G401 (cell line): ENCODE measurements at regions not wholly inside any gene's neighbourhood (a gene's known extent, or its start where the extent isn't known, plus 50 kb on each side); places are given as distances from the start of the nearest gene placed in this dataset.

Experiments used
- DNase-seq: peaks from one replicate; pipeline ENCODE4 v3.0.0-alpha.2; 2015; ENCODE audit warnings: low spot score
- in situ Hi-C: cut with HindIII; loops from 2 replicates; pipeline ENCODE4 v1.10.0; 2016; ENCODE audit warnings: low sequenced_read_pairs, mixed read lengths

DNA sequence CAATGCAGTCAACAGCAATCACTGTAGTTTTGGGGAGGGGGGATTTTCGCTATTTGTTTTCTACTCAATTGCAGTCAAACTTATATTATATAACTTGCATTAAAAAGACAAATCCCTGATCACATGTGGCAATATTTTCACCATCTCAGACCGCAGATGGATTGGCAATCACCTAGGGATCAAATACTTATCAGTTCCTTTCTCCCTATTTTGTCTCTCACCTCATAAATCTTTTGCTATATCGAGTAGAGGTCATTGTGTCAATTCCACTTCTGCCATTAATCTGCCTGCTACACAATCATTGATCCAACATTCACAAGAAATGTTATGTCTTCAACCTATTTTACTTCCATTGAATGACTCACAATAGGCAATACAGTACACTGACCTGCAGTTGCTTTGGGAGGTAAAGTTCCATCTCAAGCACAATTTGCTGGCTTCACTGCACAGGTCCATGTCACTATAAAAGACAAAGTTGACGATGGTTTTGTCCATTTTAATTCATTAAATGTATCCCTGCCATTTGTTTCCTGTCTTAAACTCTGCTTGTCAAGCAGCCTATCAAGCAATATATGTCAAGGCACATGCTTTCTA lies 415.8 kb upstream of the PCDH9 start:
- in situ Hi-C loops: no loop called here
- no peak for DNase-seq

GRCh38 chr13:67643516-67644055 lies 413.4 kb upstream of the PCDH9 start:
- no peak for DNase-seq
- in situ Hi-C loops: no loop called here

- in situ Hi-C loops: no loop called here
- DNase-seq: no peak
Measured at GRCh38 chr13:67642657-67643056, 412.5 kb upstream of the PCDH9 start.

- in situ Hi-C loops: no loop called here
- no peak for DNase-seq
Measured at GRCh38 chr13:67635754-67636153, 405.6 kb upstream of the PCDH9 start.

DNA sequence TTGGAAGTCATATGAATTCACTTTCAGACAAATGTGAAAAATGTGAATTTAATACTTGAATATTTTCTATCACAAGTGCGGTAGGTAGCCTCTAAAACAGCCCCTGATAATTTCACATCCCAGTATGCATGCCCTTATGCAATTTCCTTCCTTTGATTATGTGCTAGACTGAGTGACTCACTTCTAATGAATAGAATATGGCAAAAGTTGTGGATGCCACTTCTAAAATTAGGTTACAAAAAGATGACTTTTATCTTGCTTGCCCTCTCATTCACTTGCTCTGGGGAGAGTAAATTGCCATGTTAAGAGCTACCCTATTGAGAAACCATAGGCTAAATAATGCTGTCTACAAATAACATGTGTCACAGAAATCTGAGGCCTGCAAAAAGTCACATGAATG lies 402.5 kb upstream of the PCDH9 start:
- in situ Hi-C loops: no loop called here
- no peak for DNase-seq

DNA sequence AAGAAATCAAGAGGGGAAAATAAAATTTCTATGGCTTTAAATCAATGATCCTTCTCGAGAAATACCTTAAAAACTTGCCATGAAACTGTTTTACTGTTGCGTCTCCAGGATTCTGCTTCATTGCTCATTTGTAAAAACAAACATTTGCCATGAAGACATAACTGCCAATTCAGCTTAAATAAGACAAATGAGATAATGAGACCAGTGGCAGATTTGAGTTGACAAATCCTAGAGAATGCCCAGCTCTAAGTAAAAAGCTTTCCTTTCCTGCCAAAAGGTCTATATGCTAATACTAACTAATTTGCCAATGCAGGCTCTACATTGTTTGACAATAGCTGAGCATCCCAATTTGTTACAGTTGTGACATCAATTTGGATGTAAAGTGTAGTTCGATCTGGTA lies 400.5 kb upstream of the PCDH9 start:
- in situ Hi-C loops: no loop called here

GRCh38 chr13:67623630-67624029 lies 393.5 kb upstream of the PCDH9 start:
- in situ Hi-C loops: no loop called here
- DNase-seq: no peak

More for the DNA sequence above, 400.5 kb upstream of the PCDH9 start:
- no peak for DNase-seq

- no peak for DNase-seq
- in situ Hi-C loops: no loop called here
Measured at GRCh38 chr13:67620665-67621064, 390.5 kb upstream of the PCDH9 start.

- no peak for DNase-seq
- in situ Hi-C loops: no loop called here
Measured at GRCh38 chr13:67619995-67620380, 389.9 kb upstream of the PCDH9 start.

GRCh38 chr13:67619351-67619994 lies 389.3 kb upstream of the PCDH9 start:
- DNase-seq: no peak
- in situ Hi-C loops: no loop called here

GRCh38 chr13:67614579-67614978 lies 384.4 kb upstream of the PCDH9 start:
- in situ Hi-C loops: no loop called here
- DNase-seq: no peak

DNA sequence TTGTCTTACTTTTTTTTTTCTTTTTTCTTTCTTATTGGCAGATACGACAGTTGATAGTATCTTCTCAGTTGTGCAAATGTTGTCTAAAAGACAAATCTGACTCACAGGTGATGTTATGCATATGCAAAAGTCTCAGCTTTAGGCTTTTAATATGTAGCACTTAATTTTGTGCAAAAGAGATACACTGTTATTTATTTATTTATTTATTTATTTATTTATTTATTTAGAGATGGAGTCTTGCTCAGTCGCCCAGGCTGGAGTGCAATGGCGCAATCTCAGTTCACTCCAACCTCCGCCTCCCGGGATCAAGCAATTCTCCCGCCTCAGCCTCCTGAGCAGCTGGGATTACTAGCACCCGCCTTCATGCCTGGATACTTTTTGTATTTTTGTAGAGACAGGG lies 383.9 kb upstream of the PCDH9 start:
- no peak for DNase-seq
- in situ Hi-C loops: no loop called here

DNA sequence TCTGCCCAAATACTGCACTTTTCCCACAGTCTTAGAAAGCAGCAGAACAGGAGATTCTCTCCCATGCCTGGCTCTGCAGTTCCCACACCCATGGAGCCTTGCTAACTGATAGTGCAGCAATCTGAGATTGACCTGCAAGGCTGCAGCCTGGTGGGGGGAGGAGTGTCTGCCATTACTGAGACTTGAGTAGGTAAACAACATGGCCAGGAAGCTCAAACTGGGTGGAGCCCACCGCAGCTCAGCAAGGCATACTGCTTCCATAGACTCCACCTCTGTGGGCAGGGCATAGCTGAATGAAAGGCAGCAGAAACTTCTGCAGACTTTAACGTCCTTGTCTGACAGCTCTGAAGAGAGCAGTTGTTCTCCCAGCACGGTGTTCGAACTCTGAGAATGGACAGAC lies 358.5 kb upstream of the PCDH9 start:
- in situ Hi-C loops: no loop called here
- DNase-seq: no peak

DNA sequence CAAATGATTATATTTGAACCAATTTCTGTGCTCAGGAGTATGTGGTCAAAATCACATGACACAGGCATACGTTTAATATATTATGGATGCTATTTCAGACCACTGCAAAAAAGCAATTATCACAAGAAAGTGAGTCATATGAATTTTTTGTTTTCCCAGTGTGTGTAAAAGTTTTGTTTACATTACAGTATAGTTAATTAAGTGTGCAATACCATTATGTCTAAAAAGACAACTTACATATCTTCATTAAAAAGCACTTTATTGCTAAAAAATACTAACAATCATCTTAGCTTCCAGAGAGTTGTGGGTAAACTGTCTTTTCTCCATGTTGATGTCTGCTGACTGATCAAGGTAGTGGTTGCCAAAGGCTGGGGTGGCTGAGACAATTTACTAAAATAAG lies 347.2 kb upstream of the PCDH9 start:
- no peak for DNase-seq
- in situ Hi-C loops: no loop called here

- no peak for DNase-seq
- in situ Hi-C loops: no loop called here
Measured at GRCh38 chr13:67574320-67575233, 344.4 kb upstream of the PCDH9 start.

GRCh38 chr13:67568205-67568604 lies 338.1 kb upstream of the PCDH9 start:
- in situ Hi-C loops: no loop called here
- no peak for DNase-seq

DNA sequence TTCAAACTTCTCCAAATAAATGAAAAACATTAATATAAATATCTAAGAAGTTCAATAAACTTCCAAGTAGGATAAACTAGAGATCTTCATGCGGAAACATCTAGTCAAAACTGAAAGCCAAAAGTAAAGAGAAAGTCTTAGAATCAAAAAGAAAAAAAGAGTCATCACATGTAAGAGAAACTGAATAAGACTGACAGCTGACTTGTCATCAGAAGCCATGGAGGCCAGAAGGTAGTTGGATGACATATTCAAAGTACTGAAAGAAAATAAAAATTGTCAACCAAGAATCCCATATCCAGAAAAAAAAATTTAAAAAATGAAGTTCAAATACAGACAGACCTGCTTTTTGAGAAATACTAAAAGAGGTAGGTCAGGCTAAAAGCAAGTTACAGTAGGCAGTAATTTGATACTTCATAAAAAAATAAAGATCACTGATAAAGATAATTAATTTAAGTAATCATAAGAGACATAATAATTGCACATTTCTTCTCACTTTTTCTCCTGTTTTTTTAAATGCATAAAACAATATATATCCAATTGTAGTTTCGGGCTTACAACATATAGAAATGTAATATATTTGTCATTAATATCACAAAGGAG lies 327.6 kb upstream of the PCDH9 start:
- in situ Hi-C loops: no loop called here
- DNase-seq: no peak

GRCh38 chr13:67557118-67557517 lies 327.0 kb upstream of the PCDH9 start:
- in situ Hi-C loops: no loop called here
- DNase-seq: no peak

DNA sequence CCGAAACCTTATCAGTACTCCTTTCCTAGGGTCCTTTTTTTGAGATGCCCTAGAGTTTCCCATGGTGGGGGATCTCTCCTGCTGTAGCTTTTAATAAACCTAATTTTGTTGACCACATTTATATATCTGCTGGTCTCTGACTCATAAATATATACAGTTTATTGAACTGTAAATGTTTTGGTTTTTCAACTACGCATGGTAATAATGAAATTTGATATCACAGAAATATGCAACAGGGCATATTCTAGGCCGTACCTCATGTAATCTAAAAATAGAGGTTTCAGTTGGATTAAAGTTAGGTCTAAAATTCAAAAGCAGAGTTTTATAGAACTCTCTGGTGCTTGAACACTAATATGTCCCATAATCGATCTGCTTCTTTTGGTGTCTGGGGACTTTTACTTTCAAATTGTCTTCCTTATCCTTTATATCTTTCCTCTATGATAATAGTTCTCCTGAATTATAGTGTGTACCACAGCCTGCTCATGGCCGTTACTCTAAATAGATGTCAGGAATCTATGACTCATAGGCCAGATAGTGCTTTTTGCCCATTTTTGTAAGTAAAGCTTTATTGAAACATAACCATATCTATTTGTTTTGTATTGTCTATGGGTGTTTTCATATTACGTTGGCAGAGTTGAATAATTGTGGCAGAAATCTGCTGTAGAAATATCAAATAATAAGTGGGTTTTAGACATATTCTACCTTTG lies 324.8 kb upstream of the PCDH9 start:
- DNase-seq: no peak

More for the DNA sequence above, 324.8 kb upstream of the PCDH9 start:
- in situ Hi-C loops: no loop called here
